D721Med (cell line): ENCODE measurements at regions not wholly inside any gene's neighbourhood (a gene's known extent, or its start where the extent isn't known, plus 50 kb on each side); places are given as distances from the start of the nearest gene placed in this dataset.

Source experiments
- DNase-seq: peaks from one replicate; pipeline ENCODE4 v3.0.0; 2011; ENCODE audit warnings: low spot score; ENCODE audit not compliant: insufficient read length
- FAIRE-seq: peaks from 2 replicates; lab custom pipeline; 2011; peaks lifted over from hg19 to GRCh38; lab: Jason Lieb, UNC
- CTCF ChIP-seq: IDR thresholded peaks from 2 replicates; pipeline ENCODE4 v1.5.1; 2012; ENCODE audit warnings: mild to moderate bottlenecking, control low read depth; ENCODE audit not compliant: insufficient read depth; ENCODE audit errors: missing control alignments

- TF ChIP-seq CTCF, result no peak
- no peak for FAIRE-seq
- no peak for DNase-seq
Measured at GRCh38 chr11:11677672-11678356, 56.0 kb upstream of the GALNT18 start.

GRCh38 chr11:11675671-11676181, 53.9 kb upstream of the GALNT18 start:
- no peak for TF ChIP-seq CTCF
- FAIRE-seq (no peak), DNase-seq (no peak)

GRCh38 chr11:11672789-11673188, 51.0 kb upstream of the GALNT18 start:
- no peak for TF ChIP-seq CTCF
- DNase-seq (no peak), FAIRE-seq (no peak)

GRCh38 chr11:11672101-11672500, 50.3 kb upstream of the GALNT18 start:
- TF ChIP-seq CTCF, result no peak
- FAIRE-seq, result no peak
- DNase-seq, result no peak
